WTC11 (cell line): ENCODE measurements at regions not wholly inside any gene's neighbourhood (a gene's known extent, or its start where the extent isn't known, plus 50 kb on each side); places are given as distances from the start of the nearest gene placed in this dataset.

Experiments
- ERG ChIP-seq: fragments of 250-450 bp; sonication (Bioruptor Pico); IDR thresholded peaks from 2 replicates; pipeline ENCODE4 v1.8.0; 2021; ENCODE audit warnings: mild to moderate bottlenecking
- GRHL2 ChIP-seq: fragments of 250-450 bp; sonication (Bioruptor Pico); IDR thresholded peaks from 2 replicates; pipeline ENCODE4 v1.8.0; 2022; ENCODE audit warnings: mild to moderate bottlenecking, moderate library complexity; ENCODE audit not compliant: insufficient replicate concordance, severe bottlenecking
- KAT7 ChIP-seq: sonication (generic); formaldehyde crosslinking; IDR thresholded peaks from 2 replicates; pipeline ENCODE4 v1.8.1; 2023; ENCODE audit warnings: missing genetic modification reagents, mild to moderate bottlenecking, borderline replicate concordance
- NFATC4 ChIP-seq: fragments of 250-450 bp; sonication (Bioruptor Pico); IDR thresholded peaks from 2 replicates; pipeline ENCODE4 v1.9.0; 2021; ENCODE audit warnings: mild to moderate bottlenecking
- SP1 ChIP-seq: sonication (generic); formaldehyde crosslinking; conservative IDR thresholded peaks from 2 replicates; pipeline ENCODE4 v1.8.1; 2022; ENCODE audit warnings: missing genetic modification reagents
- TCF7 ChIP-seq: sonication (generic); formaldehyde crosslinking; IDR thresholded peaks from 2 replicates; pipeline ENCODE4 v1.8.0; 2022; ENCODE audit warnings: mild to moderate bottlenecking, low read depth, missing genetic modification reagents, moderate library complexity
- ZNF138 ChIP-seq: sonication (generic); formaldehyde crosslinking; conservative IDR thresholded peaks from 2 replicates; pipeline ENCODE4 v1.8.1; 2022; ENCODE audit warnings: mild to moderate bottlenecking, moderate library complexity, missing genetic modification reagents
- ZNF219 ChIP-seq: sonication (generic); formaldehyde crosslinking; IDR thresholded peaks from 2 replicates; pipeline ENCODE4 v1.8.0; 2023; ENCODE audit warnings: missing genetic modification reagents, mild to moderate bottlenecking, borderline replicate concordance
- ZNF232 ChIP-seq: sonication (generic); formaldehyde crosslinking; IDR thresholded peaks from 2 replicates; pipeline ENCODE4 v1.8.0; 2022; ENCODE audit warnings: mild to moderate bottlenecking, missing genetic modification reagents
- ZNF425 ChIP-seq: fragments of 250-450 bp; sonication (Bioruptor Pico); conservative IDR thresholded peaks from 2 replicates; pipeline ENCODE4 v1.9.0; 2021; ENCODE audit warnings: mild to moderate bottlenecking
- ZNF512 ChIP-seq: sonication (generic); formaldehyde crosslinking; IDR thresholded peaks from 2 replicates; pipeline ENCODE4 v1.8.1; 2022; ENCODE audit warnings: missing genetic modification reagents, borderline replicate concordance
- ZNF532 ChIP-seq: fragments of 250-450 bp; sonication (Bioruptor Pico); IDR thresholded peaks from 2 replicates; pipeline ENCODE4 v1.9.0; 2021; ENCODE audit warnings: mild to moderate bottlenecking, borderline replicate concordance
- TF ChIP-seq, protein P1 (sequence below): sonication (generic); formaldehyde crosslinking; IDR thresholded peaks from 2 replicates; pipeline ENCODE4 v1.8.1; 2022; ENCODE audit warnings: mild to moderate bottlenecking, moderate library complexity, missing genetic modification reagents
- TF ChIP-seq, protein P2 (sequence below): sonication (generic); formaldehyde crosslinking; IDR thresholded peaks from 2 replicates; pipeline ENCODE4 v1.8.1; 2022; ENCODE audit warnings: mild to moderate bottlenecking, missing genetic modification reagents, moderate library complexity, borderline replicate concordance
- TF ChIP-seq, protein P3 (sequence below): fragments of 250-450 bp; sonication (Bioruptor Pico); IDR thresholded peaks from 2 replicates; pipeline ENCODE4 v1.9.0; 2021; ENCODE audit warnings: mild to moderate bottlenecking

GRCh38 chr2:41711736-41712135, 336.1 kb upstream of the PKDCC start (continued):
- TF ChIP-seq ZNF532 (CRISPR knock-in tag), result no peak
- TF ChIP-seq ZNF219 (CRISPR knock-in tag), result no peak
- no peak for TF ChIP-seq KAT7
- TF ChIP-seq GRHL2 (CRISPR knock-in tag), result no peak
- no peak for TF ChIP-seq ZNF138 (CRISPR knock-in tag)
- TF ChIP-seq, protein P1, sequence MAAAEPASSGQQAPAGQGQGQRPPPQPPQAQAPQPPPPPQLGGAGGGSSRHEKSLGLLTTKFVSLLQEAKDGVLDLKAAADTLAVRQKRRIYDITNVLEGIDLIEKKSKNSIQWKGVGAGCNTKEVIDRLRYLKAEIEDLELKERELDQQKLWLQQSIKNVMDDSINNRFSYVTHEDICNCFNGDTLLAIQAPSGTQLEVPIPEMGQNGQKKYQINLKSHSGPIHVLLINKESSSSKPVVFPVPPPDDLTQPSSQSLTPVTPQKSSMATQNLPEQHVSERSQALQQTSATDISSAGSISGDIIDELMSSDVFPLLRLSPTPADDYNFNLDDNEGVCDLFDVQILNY (CRISPR knock-in tag), result no peak
- no peak for TF ChIP-seq ZNF512 (CRISPR knock-in tag)
- TF ChIP-seq ZNF425, result no peak
- no peak for TF ChIP-seq NFATC4 (CRISPR knock-in tag)
- TF ChIP-seq ERG (CRISPR knock-in tag), result no peak
- TF ChIP-seq, protein P2, sequence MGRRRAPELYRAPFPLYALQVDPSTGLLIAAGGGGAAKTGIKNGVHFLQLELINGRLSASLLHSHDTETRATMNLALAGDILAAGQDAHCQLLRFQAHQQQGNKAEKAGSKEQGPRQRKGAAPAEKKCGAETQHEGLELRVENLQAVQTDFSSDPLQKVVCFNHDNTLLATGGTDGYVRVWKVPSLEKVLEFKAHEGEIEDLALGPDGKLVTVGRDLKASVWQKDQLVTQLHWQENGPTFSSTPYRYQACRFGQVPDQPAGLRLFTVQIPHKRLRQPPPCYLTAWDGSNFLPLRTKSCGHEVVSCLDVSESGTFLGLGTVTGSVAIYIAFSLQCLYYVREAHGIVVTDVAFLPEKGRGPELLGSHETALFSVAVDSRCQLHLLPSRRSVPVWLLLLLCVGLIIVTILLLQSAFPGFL (CRISPR knock-in tag), result no peak
- no peak for TF ChIP-seq TCF7 (CRISPR knock-in tag)
- TF ChIP-seq ZNF232 (CRISPR knock-in tag), result no peak
- TF ChIP-seq SP1, result no peak
- TF ChIP-seq, protein P3, sequence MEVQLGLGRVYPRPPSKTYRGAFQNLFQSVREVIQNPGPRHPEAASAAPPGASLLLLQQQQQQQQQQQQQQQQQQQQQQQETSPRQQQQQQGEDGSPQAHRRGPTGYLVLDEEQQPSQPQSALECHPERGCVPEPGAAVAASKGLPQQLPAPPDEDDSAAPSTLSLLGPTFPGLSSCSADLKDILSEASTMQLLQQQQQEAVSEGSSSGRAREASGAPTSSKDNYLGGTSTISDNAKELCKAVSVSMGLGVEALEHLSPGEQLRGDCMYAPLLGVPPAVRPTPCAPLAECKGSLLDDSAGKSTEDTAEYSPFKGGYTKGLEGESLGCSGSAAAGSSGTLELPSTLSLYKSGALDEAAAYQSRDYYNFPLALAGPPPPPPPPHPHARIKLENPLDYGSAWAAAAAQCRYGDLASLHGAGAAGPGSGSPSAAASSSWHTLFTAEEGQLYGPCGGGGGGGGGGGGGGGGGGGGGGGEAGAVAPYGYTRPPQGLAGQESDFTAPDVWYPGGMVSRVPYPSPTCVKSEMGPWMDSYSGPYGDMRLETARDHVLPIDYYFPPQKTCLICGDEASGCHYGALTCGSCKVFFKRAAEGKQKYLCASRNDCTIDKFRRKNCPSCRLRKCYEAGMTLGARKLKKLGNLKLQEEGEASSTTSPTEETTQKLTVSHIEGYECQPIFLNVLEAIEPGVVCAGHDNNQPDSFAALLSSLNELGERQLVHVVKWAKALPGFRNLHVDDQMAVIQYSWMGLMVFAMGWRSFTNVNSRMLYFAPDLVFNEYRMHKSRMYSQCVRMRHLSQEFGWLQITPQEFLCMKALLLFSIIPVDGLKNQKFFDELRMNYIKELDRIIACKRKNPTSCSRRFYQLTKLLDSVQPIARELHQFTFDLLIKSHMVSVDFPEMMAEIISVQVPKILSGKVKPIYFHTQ (CRISPR knock-in tag), result no peak
